22Rv1 (cell line): ENCODE measurements at regions not wholly inside any gene's neighbourhood (a gene's known extent, or its start where the extent isn't known, plus 50 kb on each side); places are given as distances from the start of the nearest gene placed in this dataset.

ENCODE experiments used
- H3K27ac ChIP-seq: fragments of 450-650 bp; 2 replicates; pipeline ENCODE4 v1.5.1; 2017
- ZFX ChIP-seq: fragments of 450-650 bp; IDR thresholded peaks from 2 replicates; pipeline ENCODE4 v1.6.1; 2017; ENCODE audit warnings: antibody characterized with exemption, borderline replicate concordance
- TF ChIP-seq, protein P1 (sequence below): fragments of 450-650 bp; IDR thresholded peaks from 2 replicates; pipeline ENCODE4 v1.5.1; 2017; ENCODE audit warnings: mild to moderate bottlenecking

DNA sequence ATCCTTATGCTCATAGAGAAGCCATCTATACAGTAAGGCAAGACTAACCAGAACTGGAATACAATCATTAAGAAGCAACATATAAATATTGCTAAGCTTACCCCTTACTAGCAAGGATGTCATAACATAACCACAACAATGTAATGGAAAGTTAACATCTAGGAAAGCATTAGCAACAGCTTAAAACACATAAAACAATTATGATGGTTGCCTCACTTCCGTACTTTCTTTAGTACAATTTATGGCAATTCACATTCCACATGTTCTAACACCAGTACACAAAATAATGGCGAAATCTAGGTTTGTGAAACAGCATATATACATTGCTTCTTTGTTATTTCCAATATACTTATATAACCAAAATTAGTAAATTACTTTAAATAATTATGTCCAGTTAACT, 195.0 kb downstream of the AHR start:
- TF ChIP-seq, protein P1, sequence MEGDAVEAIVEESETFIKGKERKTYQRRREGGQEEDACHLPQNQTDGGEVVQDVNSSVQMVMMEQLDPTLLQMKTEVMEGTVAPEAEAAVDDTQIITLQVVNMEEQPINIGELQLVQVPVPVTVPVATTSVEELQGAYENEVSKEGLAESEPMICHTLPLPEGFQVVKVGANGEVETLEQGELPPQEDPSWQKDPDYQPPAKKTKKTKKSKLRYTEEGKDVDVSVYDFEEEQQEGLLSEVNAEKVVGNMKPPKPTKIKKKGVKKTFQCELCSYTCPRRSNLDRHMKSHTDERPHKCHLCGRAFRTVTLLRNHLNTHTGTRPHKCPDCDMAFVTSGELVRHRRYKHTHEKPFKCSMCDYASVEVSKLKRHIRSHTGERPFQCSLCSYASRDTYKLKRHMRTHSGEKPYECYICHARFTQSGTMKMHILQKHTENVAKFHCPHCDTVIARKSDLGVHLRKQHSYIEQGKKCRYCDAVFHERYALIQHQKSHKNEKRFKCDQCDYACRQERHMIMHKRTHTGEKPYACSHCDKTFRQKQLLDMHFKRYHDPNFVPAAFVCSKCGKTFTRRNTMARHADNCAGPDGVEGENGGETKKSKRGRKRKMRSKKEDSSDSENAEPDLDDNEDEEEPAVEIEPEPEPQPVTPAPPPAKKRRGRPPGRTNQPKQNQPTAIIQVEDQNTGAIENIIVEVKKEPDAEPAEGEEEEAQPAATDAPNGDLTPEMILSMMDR: no peak
- no peak for TF ChIP-seq ZFX
- no peak overlapping the region for H3K27ac ChIP-seq

- peak overlapping the region; percentile 22 for H3K27ac ChIP-seq
- TF ChIP-seq, protein P1: no peak
- TF ChIP-seq ZFX: no peak
Observed at GRCh38 chr7:17495655-17496394, 197.4 kb downstream of the AHR start.

GRCh38 chr7:17497136-17497535, 198.7 kb downstream of the AHR start:
- TF ChIP-seq, protein P1: no peak
- no peak for TF ChIP-seq ZFX
- no peak overlapping the region for H3K27ac ChIP-seq

GRCh38 chr7:17497549-17498167, 199.2 kb downstream of the AHR start:
- TF ChIP-seq ZFX: no peak
- TF ChIP-seq, protein P1: no peak
- H3K27ac ChIP-seq: no peak overlapping the region

GRCh38 chr7:17498230-17498629, 199.8 kb downstream of the AHR start:
- H3K27ac ChIP-seq: no peak overlapping the region
- TF ChIP-seq, protein P1: no peak
- no peak for TF ChIP-seq ZFX

GRCh38 chr7:17500736-17501135, 202.3 kb downstream of the AHR start:
- no peak for TF ChIP-seq ZFX
- TF ChIP-seq, protein P1: no peak
- H3K27ac ChIP-seq: no peak overlapping the region

GRCh38 chr7:17501441-17502212, 203.2 kb downstream of the AHR start:
- no peak for TF ChIP-seq ZFX
- TF ChIP-seq, protein P1: no peak
- no peak overlapping the region for H3K27ac ChIP-seq
